Neural cell (in vitro differentiated cells): ENCODE measurements at regions not wholly inside any gene's neighbourhood (a gene's known extent, or its start where the extent isn't known, plus 50 kb on each side); places are given as distances from the start of the nearest gene placed in this dataset.

Experiments
- CTCF ChIP-seq: fragments of 450-650 bp; IDR thresholded peaks from 2 replicates; pipeline ENCODE4 v1.5.1; 2014; ENCODE audit warnings: antibody characterized with exemption, mild to moderate bottlenecking, moderate library complexity; ENCODE audit not compliant: poor library complexity, severe bottlenecking
- EZH2 ChIP-seq: fragments of 200-600, 300-800 bp; shearing (Covaris generic), sonication (generic); IDR thresholded peaks from 2 replicates; pipeline ENCODE4 v1.6.1; 2014; ENCODE audit warnings: antibody characterized with exemption, low read length, borderline replicate concordance, mild to moderate bottlenecking; ENCODE audit not compliant: insufficient read depth, poor library complexity, severe bottlenecking
- MXI1 ChIP-seq: fragments of 450-650 bp; conservative IDR thresholded peaks from 2 replicates; pipeline ENCODE4 v1.6.1; 2014; ENCODE audit warnings: antibody characterized with exemption, mild to moderate bottlenecking; ENCODE audit not compliant: poor library complexity, severe bottlenecking
- POLR2AphosphoS5 ChIP-seq: IDR thresholded peaks from 2 replicates; pipeline ENCODE4 v1.6.1; 2012
- SMC3 ChIP-seq: fragments of 450-650 bp; conservative IDR thresholded peaks from 2 replicates; pipeline ENCODE4 v1.6.1; 2014; ENCODE audit warnings: antibody characterized with exemption, mild to moderate bottlenecking, moderate library complexity; ENCODE audit not compliant: poor library complexity
- TAF1 ChIP-seq: IDR thresholded peaks from 2 replicates; pipeline ENCODE4 v1.6.1; 2012; ENCODE audit warnings: low read depth

- TF ChIP-seq CTCF: no peak
- TF ChIP-seq SMC3: no peak
- no peak for TF ChIP-seq POLR2AphosphoS5
- no peak for TF ChIP-seq EZH2
- no peak for TF ChIP-seq TAF1
- no peak for TF ChIP-seq MXI1
Measured at GRCh38 chr9:16281707-16282106, 588.8 kb downstream of the BNC2 start.
